RPMI7951 (cell line): ENCODE measurements at regions not wholly inside any gene's neighbourhood (a gene's known extent, or its start where the extent isn't known, plus 50 kb on each side); places are given as distances from the start of the nearest gene placed in this dataset.
A peak's percentile ranks its signal among the peaks of the same experiment; 100 is the strongest.
"Not testable (repeated sequence)": the region's sequence is repeated elsewhere in the genome, so short reads cannot be mapped to it uniquely, and the experiment has no call there.

Experiments used
- DNase-seq: peaks from one replicate; pipeline ENCODE4 v3.0.0-alpha.2; 2012; ENCODE audit warnings: low read depth

- DNase-seq, result peak; percentile 61
Observed at GRCh38 chr14:59116984-59117415, 71.5 kb upstream of the DAAM1 start.

- no peak for DNase-seq
Observed at GRCh38 chr14:59117754-59118528, 70.5 kb upstream of the DAAM1 start.

GRCh38 chr14:59120921-59121320 lies 67.5 kb upstream of the DAAM1 start:
- no peak for DNase-seq

GRCh38 chr14:59123531-59123930 lies 64.9 kb upstream of the DAAM1 start:
- peak; percentile 9 for DNase-seq

- peak; percentile 35 for DNase-seq
Observed at GRCh38 chr14:59123975-59124374, 64.5 kb upstream of the DAAM1 start.

GRCh38 chr14:59125156-59125555 lies 63.3 kb upstream of the DAAM1 start:
- no peak for DNase-seq

GRCh38 chr14:59126714-59127436 lies 61.6 kb upstream of the DAAM1 start:
- peak; percentile 58 for DNase-seq

- no peak for DNase-seq
Observed at GRCh38 chr14:59127437-59127732, 61.1 kb upstream of the DAAM1 start.

- no peak for DNase-seq
Observed at GRCh38 chr14:59130462-59130861, 58.0 kb upstream of the DAAM1 start.

GRCh38 chr14:59131938-59132795 lies 56.3 kb upstream of the DAAM1 start:
- DNase-seq, result no peak

- DNase-seq, result peak; percentile 18
Observed at GRCh38 chr14:59132796-59133494, 55.5 kb upstream of the DAAM1 start.

- no peak for DNase-seq
Observed at GRCh38 chr14:59133709-59134108, 54.8 kb upstream of the DAAM1 start.

- DNase-seq, result no peak
Observed at GRCh38 chr14:59134307-59134706, 54.2 kb upstream of the DAAM1 start.

- no peak for DNase-seq
Observed at GRCh38 chr14:59137256-59137655, 51.2 kb upstream of the DAAM1 start.

GRCh38 chr14:59138576-59138975 lies 49.9 kb upstream of the DAAM1 start:
- DNase-seq, result not testable (repeated sequence)
